ENCODE measurements at regions not wholly inside any gene's neighbourhood (a gene's known extent, or its start where the extent isn't known, plus 50 kb on each side); places are given as distances from the start of the nearest gene placed in this dataset.

GRCh38 chr3:139121513-139122220 is 77.0 kb upstream of the PRR23C start:
- Mint-ChIP-seq H3K9me3 (no peaks in the 10 kb centered on the region), H3K27ac (ENCODE audit: unreplicated experiment) (no peak overlapping the region), H3K4me3 (no peak overlapping the region), H3K27me3 (ENCODE audit: low read depth) (no peaks in the 10 kb centered on the region), H3K36me3 (ENCODE audit: low read depth) (no peaks in the 10 kb centered on the region), H3K4me1 (peaks cover 11% of the 10 kb centered on the region)
- no peak for DNase-seq (ENCODE audit: low read depth, low spot score)
- TF ChIP-seq, protein P1, sequence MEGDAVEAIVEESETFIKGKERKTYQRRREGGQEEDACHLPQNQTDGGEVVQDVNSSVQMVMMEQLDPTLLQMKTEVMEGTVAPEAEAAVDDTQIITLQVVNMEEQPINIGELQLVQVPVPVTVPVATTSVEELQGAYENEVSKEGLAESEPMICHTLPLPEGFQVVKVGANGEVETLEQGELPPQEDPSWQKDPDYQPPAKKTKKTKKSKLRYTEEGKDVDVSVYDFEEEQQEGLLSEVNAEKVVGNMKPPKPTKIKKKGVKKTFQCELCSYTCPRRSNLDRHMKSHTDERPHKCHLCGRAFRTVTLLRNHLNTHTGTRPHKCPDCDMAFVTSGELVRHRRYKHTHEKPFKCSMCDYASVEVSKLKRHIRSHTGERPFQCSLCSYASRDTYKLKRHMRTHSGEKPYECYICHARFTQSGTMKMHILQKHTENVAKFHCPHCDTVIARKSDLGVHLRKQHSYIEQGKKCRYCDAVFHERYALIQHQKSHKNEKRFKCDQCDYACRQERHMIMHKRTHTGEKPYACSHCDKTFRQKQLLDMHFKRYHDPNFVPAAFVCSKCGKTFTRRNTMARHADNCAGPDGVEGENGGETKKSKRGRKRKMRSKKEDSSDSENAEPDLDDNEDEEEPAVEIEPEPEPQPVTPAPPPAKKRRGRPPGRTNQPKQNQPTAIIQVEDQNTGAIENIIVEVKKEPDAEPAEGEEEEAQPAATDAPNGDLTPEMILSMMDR (conservative IDR thresholded peaks at IDR 0.05), result no peak

- no peak for DNase-seq (ENCODE audit: low read depth, low spot score)
- TF ChIP-seq, protein P1 (conservative IDR thresholded peaks at IDR 0.05), result no peak
- no peaks in the 10 kb centered on the region for H3K36me3 Mint-ChIP-seq (ENCODE audit: low read depth)
- no peak overlapping the region for H3K27ac Mint-ChIP-seq (ENCODE audit: unreplicated experiment)
- H3K9me3 Mint-ChIP-seq, result no peaks in the 10 kb centered on the region
- H3K27me3 Mint-ChIP-seq (ENCODE audit: low read depth), result no peaks in the 10 kb centered on the region
- H3K4me3 Mint-ChIP-seq, result no peak overlapping the region
- H3K4me1 Mint-ChIP-seq, result peaks cover 11% of the 10 kb centered on the region
These were observed 77.5 kb upstream of the PRR23C start for GRCh38 chr3:139122221-139122581.

GRCh38 chr3:139122612-139123011 is 77.9 kb upstream of the PRR23C start:
- Mint-ChIP-seq H3K4me3 (no peak overlapping the region), H3K36me3 (ENCODE audit: low read depth) (no peaks in the 10 kb centered on the region), H3K27me3 (ENCODE audit: low read depth) (no peaks in the 10 kb centered on the region), H3K4me1 (peaks cover 11% of the 10 kb centered on the region), H3K9me3 (no peaks in the 10 kb centered on the region), H3K27ac (ENCODE audit: unreplicated experiment) (no peak overlapping the region)
- DNase-seq (ENCODE audit: low read depth, low spot score), result no peak
- TF ChIP-seq, protein P1 (conservative IDR thresholded peaks at IDR 0.05), result no peak

DNA sequence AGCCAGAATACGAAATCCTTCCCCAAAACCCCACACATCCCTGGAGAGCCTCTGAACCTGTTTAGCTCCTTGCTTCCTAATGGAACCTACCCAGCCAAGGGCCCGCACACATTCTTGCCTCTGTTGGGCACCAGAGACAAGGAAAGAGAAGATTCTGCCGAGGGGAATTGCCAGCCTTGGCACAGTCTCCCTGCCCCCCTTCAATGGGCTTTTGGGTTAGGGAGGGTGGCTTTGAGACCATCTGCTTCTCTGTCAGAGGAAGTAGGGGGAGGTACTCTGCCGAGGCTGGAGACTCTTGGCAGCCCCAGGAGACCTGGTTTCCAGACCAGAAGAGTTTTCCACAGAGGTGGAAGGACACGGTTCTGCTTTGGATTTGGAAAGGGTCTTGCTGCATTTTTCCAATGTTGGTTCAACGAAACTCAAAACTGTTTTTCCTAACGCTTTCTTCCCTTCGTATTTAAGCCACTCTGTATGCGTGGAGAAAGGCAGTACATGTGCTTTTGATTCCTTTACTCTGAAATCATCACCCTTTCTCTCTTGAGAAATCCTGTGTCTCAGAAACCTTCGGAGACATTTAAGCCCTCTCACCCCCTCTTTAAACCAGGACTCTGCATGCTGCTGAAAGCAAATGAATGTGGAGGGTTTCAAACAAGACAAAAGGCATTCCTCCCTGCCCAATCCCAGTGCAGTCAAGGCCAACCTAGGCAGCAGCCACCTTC is 78.8 kb upstream of the PRR23C start:
- no peak for DNase-seq (ENCODE audit: low read depth, low spot score)
- Mint-ChIP-seq H3K27ac (ENCODE audit: unreplicated experiment) (no peak overlapping the region), H3K36me3 (ENCODE audit: low read depth) (no peaks in the 10 kb centered on the region), H3K9me3 (no peaks in the 10 kb centered on the region), H3K27me3 (ENCODE audit: low read depth) (no peaks in the 10 kb centered on the region), H3K4me3 (no peak overlapping the region), H3K4me1 (peaks cover 11% of the 10 kb centered on the region)
- TF ChIP-seq, protein P1 (conservative IDR thresholded peaks at IDR 0.05), result no peak

- H3K27ac Mint-ChIP-seq (ENCODE audit: unreplicated experiment), result no peak overlapping the region
- DNase-seq (ENCODE audit: low read depth, low spot score), result no peak
- TF ChIP-seq, protein P1 (conservative IDR thresholded peaks at IDR 0.05), result no peak
- peaks cover 11% of the 10 kb centered on the region for H3K4me1 Mint-ChIP-seq
- no peaks in the 10 kb centered on the region for H3K9me3 Mint-ChIP-seq
- no peak overlapping the region for H3K4me3 Mint-ChIP-seq
- H3K27me3 Mint-ChIP-seq (ENCODE audit: low read depth), result no peaks in the 10 kb centered on the region
- no peaks in the 10 kb centered on the region for H3K36me3 Mint-ChIP-seq (ENCODE audit: low read depth)
These were observed 79.5 kb upstream of the PRR23C start for GRCh38 chr3:139124197-139124596.

Measured in neural crest cell (in vitro differentiated cells).